GM19463 (cell line): ENCODE measurements at regions not wholly inside any gene's neighbourhood (a gene's known extent, or its start where the extent isn't known, plus 50 kb on each side); places are given as distances from the start of the nearest gene placed in this dataset.

ENCODE experiments used
- ATAC-seq: cut with Tn5 transposase; IDR thresholded peaks from one replicate; pipeline ENCODE4 v1.9.1; 2021; ENCODE audit warnings: mild to moderate bottlenecking, moderate library complexity; ENCODE audit not compliant: unreplicated experiment

GRCh38 chr17:63365366-63366240, 80.5 kb downstream of the CYB561 start:
- no peak for ATAC-seq

DNA sequence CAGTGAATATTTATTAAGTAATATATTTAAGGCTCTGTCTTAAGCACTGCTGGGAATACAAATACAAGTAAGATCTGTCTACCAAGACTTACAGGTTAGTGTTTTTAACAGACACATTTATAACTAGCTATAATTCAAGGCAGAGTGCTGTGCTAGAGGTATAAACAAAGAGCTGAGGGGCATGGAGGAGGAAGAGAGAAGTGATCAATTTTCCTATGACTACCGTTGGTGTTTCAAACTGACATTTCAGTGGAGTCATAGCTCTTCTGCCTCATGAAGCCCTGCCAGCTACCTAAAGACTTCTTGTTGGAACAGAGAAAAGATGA, 79.9 kb downstream of the CYB561 start:
- ATAC-seq, result no peak

DNA sequence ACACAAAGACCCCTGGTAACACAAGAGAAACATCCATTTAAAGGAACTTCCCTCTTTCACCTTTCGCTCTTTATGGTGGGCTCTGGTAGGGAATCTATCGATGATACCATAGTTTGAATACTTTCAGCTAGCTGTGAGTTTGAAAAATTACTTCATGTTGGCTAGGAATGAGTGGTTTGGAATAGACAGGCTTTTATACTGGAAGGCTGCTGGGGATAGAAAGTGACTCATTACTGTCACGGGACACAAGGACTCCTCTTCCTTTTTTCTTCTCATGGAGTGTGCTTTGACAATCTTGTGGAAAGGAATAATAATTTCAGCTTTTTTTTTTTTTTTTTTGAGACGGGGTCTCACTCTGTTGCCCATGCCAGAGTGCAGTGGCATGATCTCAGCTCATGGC, 76.9 kb downstream of the CYB561 start:
- ATAC-seq, result no peak

GRCh38 chr17:63370696-63371095, 75.4 kb downstream of the CYB561 start:
- no peak for ATAC-seq

DNA sequence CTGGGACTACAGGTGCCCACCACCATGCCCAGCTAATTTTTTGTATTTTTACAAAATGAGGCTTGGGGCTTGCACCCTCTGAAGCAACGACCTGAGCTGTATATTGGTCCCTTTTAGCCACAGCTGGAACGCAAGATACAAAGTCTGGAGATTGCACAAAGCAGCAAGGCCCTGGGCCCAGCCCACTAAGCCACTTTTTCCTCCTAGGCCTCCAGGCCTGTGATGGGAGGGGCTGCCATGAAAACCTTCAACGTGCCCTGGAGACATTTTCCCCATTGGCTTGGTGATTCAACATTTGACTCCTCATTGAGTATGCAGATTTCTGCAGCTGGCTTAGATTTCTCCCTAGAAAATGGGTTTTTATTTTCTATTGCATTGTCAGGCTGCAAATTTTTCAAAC, 69.2 kb downstream of the CYB561 start:
- ATAC-seq, result no peak

DNA sequence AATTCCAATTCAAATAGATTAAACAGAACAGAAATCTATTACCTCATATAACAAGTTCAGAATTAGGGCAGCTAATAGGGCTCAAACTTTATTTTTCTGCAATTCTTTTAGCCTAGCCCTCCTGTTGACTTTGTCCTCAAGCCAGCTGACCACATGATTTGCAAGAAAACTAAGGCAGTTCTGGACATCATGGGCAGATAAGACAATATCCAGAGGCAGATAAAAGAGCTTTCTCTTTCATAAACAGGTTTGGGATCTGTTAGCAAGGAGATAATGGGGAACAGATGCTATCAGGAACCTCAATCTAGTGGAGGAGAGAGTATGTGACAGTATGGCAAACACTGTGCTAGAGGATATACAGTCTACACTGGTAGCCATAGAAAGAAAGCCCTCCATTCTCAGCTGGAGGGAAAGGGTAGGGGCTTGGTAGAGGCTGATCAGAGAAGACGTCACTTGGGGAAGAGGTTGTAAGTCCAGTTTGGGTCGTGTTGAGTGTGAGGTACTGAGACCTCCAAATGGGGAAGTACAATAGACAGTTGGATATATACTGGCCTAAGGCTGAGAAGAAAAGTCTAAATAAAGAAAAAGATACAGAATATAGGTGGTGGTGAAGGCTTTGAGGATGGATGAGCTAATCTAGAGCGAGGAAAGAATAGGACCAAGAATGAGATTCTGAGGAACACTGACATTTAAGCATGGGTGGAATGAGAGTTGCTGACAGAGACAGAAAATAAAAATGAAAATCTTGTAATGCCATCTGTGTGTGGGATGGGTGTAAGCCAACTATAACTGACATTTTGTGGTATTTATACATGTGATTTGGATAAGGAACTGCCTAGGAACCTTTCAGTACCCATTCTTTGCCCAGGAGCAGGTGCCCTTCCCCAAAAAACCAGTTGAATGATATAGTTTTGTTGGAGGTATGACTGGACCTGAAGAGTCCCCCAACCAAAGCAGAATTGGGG, 67.4 kb downstream of the CYB561 start:
- no peak for ATAC-seq

DNA sequence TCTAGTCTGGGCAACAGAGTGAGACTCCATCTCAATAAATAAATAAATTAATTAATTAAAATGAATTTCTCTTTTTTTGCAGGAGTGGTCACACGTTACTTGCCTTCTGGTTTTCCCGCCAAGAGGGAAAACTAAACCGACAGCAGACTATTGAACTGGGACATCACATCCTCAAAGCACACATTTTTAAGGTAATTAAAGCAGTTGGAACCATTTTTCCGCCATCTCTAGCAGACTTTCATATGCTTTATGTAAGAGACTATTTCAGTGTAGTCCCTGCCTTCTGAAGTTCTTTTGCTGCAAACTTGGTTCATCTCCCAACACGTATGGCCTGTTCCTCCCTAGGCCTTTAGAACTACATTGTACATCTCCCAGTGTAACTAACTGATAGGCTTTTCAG, 66.5 kb downstream of the CYB561 start:
- ATAC-seq, result no peak

GRCh38 chr17:63381101-63381729, 64.9 kb downstream of the CYB561 start:
- no peak for ATAC-seq

- no peak for ATAC-seq
Observed at GRCh38 chr17:63382136-63382535, 64.0 kb downstream of the CYB561 start.
